K562 (cell line): ENCODE measurements at regions not wholly inside any gene's neighbourhood (a gene's known extent, or its start where the extent isn't known, plus 50 kb on each side); places are given as distances from the start of the nearest gene placed in this dataset.
A peak's percentile ranks its signal among the peaks of the same experiment; 100 is the strongest.

Source experiments
- ATAC-seq: fragments of 200-7000 bp; cut with Tn5 transposase; 3 replicates; pipeline ENCODE4 v1.9.1; 2020; ENCODE audit warnings: moderate library complexity
- BruUV-seq: library from RNA; stranded (reverse); fragments of 400-500 nt; replicated peaks from 2 replicates; lab custom pipeline; 2021; lab: Mats Ljungman, UMichigan
- CTCF ChIA-PET: fragments of 300-600 bp; formaldehyde crosslinking; extraction: SDS; loops from one replicate; lab custom pipeline; 2021; ENCODE audit warnings: low intra/inter-chr PET ratio; lab: Yijun Ruan, JAX
- POLR2A ChIA-PET: fragments of 300-600, 350-650 bp; sonication (Branson Sonifier 250); formaldehyde crosslinking; extraction: SDS; loops from one replicate; lab custom pipeline; 2021; ENCODE audit warnings: antibody characterized with exemption, inconsistent platforms; lab: Yijun Ruan, JAX
- DNase-seq, 4 experiments: peaks; one replicate each; pipeline versions ENCODE4 v3.0.0 to v3.0.0-alpha.2; 2011 to 2018; ENCODE audit warnings: low spot score in 3 of 4, mixed read lengths in 3 of 4; ENCODE audit errors: extremely low read depth in 1 of 4
- FAIRE-seq: peaks from 2 replicates; lab custom pipeline; 2011; peaks lifted over from hg19 to GRCh38; lab: Jason Lieb, UNC
- H2AFZ ChIP-seq: 2 replicates; pipeline ENCODE4 v1.6.0; 2011; ENCODE audit warnings: low read depth, low read length, control low read depth, inconsistent platforms
- H3K27ac ChIP-seq: fragments of 200-600 bp; 3 replicates; pipeline ENCODE4 v1.8.0; 2011; ENCODE audit warnings: low read depth, mild to moderate bottlenecking, control low read depth, inconsistent platforms, low read length, moderate library complexity, mixed read lengths; ENCODE audit errors: extremely low read depth
- H3K27me3 ChIP-seq, 2 experiments: fragments of 300-600 bp in 1 of 2; 2 replicates in 1 of 2; 3 replicates in 1 of 2; pipeline versions ENCODE4 v1.6.0 to v1.8.0; 2011; ENCODE audit warnings: inconsistent platforms in 2 of 2, low read length in 2 of 2, mild to moderate bottlenecking in 1 of 2, mixed read lengths in 1 of 2, moderate library complexity in 1 of 2; ENCODE audit not compliant: control insufficient read depth in 2 of 2, insufficient read depth in 2 of 2
- H3K36me3 ChIP-seq: fragments of 300-600 bp; 3 replicates; pipeline ENCODE4 v1.8.0; 2011; ENCODE audit warnings: mild to moderate bottlenecking, low read length, inconsistent platforms; ENCODE audit not compliant: control insufficient read depth, insufficient read depth
- H3K4me1 ChIP-seq, 2 experiments: fragments of 200-600 bp in 1 of 2; replicated peaks in 1 of 2; 2 replicates in 1 of 2; 3 replicates in 1 of 2; pipeline versions ENCODE4 v1.5.1 to v1.8.0; 2011; ENCODE audit warnings: inconsistent platforms in 2 of 2, low read length in 2 of 2, mild to moderate bottlenecking in 1 of 2, mixed read lengths in 1 of 2, moderate library complexity in 1 of 2; ENCODE audit not compliant: control insufficient read depth in 2 of 2, insufficient read depth in 2 of 2
- H3K4me2 ChIP-seq: 2 replicates; pipeline ENCODE4 v1.6.1; 2011; ENCODE audit warnings: low read length, control low read depth, inconsistent platforms, mixed read lengths; ENCODE audit not compliant: insufficient read depth
- H3K4me3 ChIP-seq: fragments of 200-600 bp; sonication (generic), shearing (Covaris generic); 2 replicates; pipeline ENCODE4 v1.5.1; 2016; ENCODE audit warnings: control low read depth, inconsistent platforms
- H3K79me2 ChIP-seq: fragments of 200-600 bp; 3 replicates; pipeline ENCODE4 v1.8.0; 2011; ENCODE audit warnings: low read length, inconsistent platforms; ENCODE audit not compliant: control insufficient read depth, insufficient read depth
- H3K9ac ChIP-seq, 2 experiments: 2 replicates each; pipeline versions ENCODE4 v1.6.0 to v1.6.1; 2011; ENCODE audit warnings: low read depth in 2 of 2, low read length in 2 of 2, control low read depth in 1 of 2, inconsistent platforms in 1 of 2, mild to moderate bottlenecking in 1 of 2, mixed read lengths in 1 of 2; ENCODE audit not compliant: insufficient read depth in 1 of 2
- H3K9me1 ChIP-seq: one replicate; pipeline ENCODE4 v1.6.0; 2011; ENCODE audit warnings: inconsistent platforms, mild to moderate bottlenecking, low read length, moderate library complexity; ENCODE audit not compliant: control insufficient read depth, insufficient read depth
- H3K9me3 ChIP-seq: replicated peaks from 2 replicates; pipeline ENCODE4 v1.5.1; 2011; ENCODE audit warnings: low read depth, low read length, inconsistent platforms; ENCODE audit not compliant: control insufficient read depth, insufficient read depth
- H4K20me1 ChIP-seq: replicated peaks from 2 replicates; pipeline ENCODE4 v1.6.1; 2011; ENCODE audit warnings: low read length, inconsistent platforms, mixed read lengths; ENCODE audit not compliant: control insufficient read depth, insufficient read depth
- ELF4 ChIP-seq: fragments of 450-650 bp; formaldehyde crosslinking; IDR thresholded peaks from 2 replicates; pipeline ENCODE4 v1.4.0; 2022; ENCODE audit warnings: missing genetic modification characterization
- ESRRA ChIP-seq: fragments of 450-650 bp; IDR thresholded peaks from 2 replicates; pipeline ENCODE4 v1.6.1; 2014; ENCODE audit warnings: low read depth, mild to moderate bottlenecking, moderate library complexity, borderline replicate concordance
- IRF2 ChIP-seq: sonication (generic); formaldehyde crosslinking; IDR thresholded peaks from 2 replicates; pipeline ENCODE4 v1.8.1; 2022; ENCODE audit warnings: mild to moderate bottlenecking, missing genetic modification reagents
- MCM5 ChIP-seq: fragments of 450-650 bp; IDR thresholded peaks from 2 replicates; pipeline ENCODE4 v1.6.1; 2016; ENCODE audit warnings: low read depth
- NUFIP1 ChIP-seq: fragments of 450-650 bp; IDR thresholded peaks from 2 replicates; pipeline ENCODE4 v1.6.1; 2018; ENCODE audit not compliant: partially characterized antibody
- RBM25 ChIP-seq: fragments of 200-400 bp; formaldehyde crosslinking; IDR thresholded peaks from 2 replicates; pipeline ENCODE4 v1.6.1; 2018; ENCODE audit warnings: low read length, low read depth, moderate library complexity; ENCODE audit not compliant: severe bottlenecking
- SRSF1 ChIP-seq: fragments of 200-400 bp; formaldehyde crosslinking; IDR thresholded peaks from 2 replicates; pipeline ENCODE4 v1.6.1; 2017; ENCODE audit warnings: mild to moderate bottlenecking, low read depth, low read length, moderate library complexity
- STAT5A ChIP-seq: IDR thresholded peaks from 2 replicates; pipeline ENCODE4 v1.6.1; 2012; ENCODE audit warnings: low read length, inconsistent platforms, borderline replicate concordance
- ZBTB49 ChIP-seq: sonication (generic); formaldehyde crosslinking; IDR thresholded peaks from 2 replicates; pipeline ENCODE4 v1.8.0; 2022; ENCODE audit warnings: missing genetic modification reagents, mild to moderate bottlenecking, borderline replicate concordance
- ZNF3 ChIP-seq: fragments of 250-450 bp; sonication (Bioruptor Pico); IDR thresholded peaks from 2 replicates; pipeline ENCODE4 v1.5.0; 2021; ENCODE audit warnings: mild to moderate bottlenecking, moderate library complexity
- WGBS: fragments of 100-300 bp; shearing (Covaris generic); methylation state at CpG from one replicate; pipeline ENCODE4 v1.1.6; 2016; ENCODE audit warnings: low coverage, mixed read lengths; ENCODE audit not compliant: insufficient coverage; ENCODE audit errors: missing lambda C conversion rate; 5-methylcytosine and 5-hydroxymethylcytosine counted together
- in situ Hi-C: fragments of 300-500 bp; cut with MboI; formaldehyde crosslinking; loops from 4 replicates; pipeline ENCODE4 v1.15.0; 2018; ENCODE audit warnings: inconsistent platforms, mixed read lengths
- intact Hi-C: fragments of 100-400 bp; cut with micrococcal nuclease; formaldehyde crosslinking; loops from 2 replicates; pipeline ENCODE4 v1.14.2; 2022

GRCh38 chr16:20203272-20203671 is 124.0 kb downstream of the GP2 start (continued):
- TF ChIP-seq SRSF1, result no peak

- Histone ChIP-seq H3K9ac (no peak overlapping the region), H3K9me1 (no peaks in the 10 kb centered on the region), H3K27ac (no peak overlapping the region), H3K9me3 (no peaks in the 10 kb centered on the region), H4K20me1 (no peaks in the 10 kb centered on the region), H3K27me3 (peaks cover 0 to 9% of the 10 kb centered on the region in 2 experiments; a peak in 2 of 5 replicates), H3K79me2 (no peaks in the 10 kb centered on the region), H3K36me3 (no peaks in the 10 kb centered on the region), H3K4me3 (no peak overlapping the region), H2AFZ (no peak overlapping the region), H3K4me2 (no peak overlapping the region), H3K4me1 (no peaks in the 10 kb centered on the region)
- BruUV-seq, result no TSS peak
- ChIA-PET CTCF (no interaction called here), POLR2A (no interaction called here)
- ATAC-seq (no peak), FAIRE-seq (no peak), DNase-seq (no peak)
- 3% methylated on average over 3 of the region's 3 CpGs for WGBS
- in situ Hi-C loops (no loop called here), intact Hi-C loops (no loop called here)
- TF ChIP-seq ZBTB49, result no peak
- peak; percentile 69 for TF ChIP-seq RBM25
- no peak for TF ChIP-seq ZNF3 (CRISPR knock-in tag)
- no peak for TF ChIP-seq STAT5A
- no peak for TF ChIP-seq MCM5
- TF ChIP-seq NUFIP1, result no peak
- no peak for TF ChIP-seq ELF4
- peak; percentile 56; the same call in 1 of the 2 replicates for TF ChIP-seq ESRRA
- no peak for TF ChIP-seq IRF2 (CRISPR knock-in tag)
Measured at GRCh38 chr16:20202747-20203146, 124.6 kb downstream of the GP2 start.
